CD14-positive monocyte (primary cell): ENCODE measurements at regions not wholly inside any gene's neighbourhood (a gene's known extent, or its start where the extent isn't known, plus 50 kb on each side); places are given as distances from the start of the nearest gene placed in this dataset.

Source experiments
- DNase-seq, 3 donors: peaks; one replicate each; pipeline ENCODE4 v3.0.0-alpha.2; 2011 to 2022
- H2AFZ ChIP-seq: 2 replicates; pipeline ENCODE4 v1.6.0; 2012; ENCODE audit warnings: mild to moderate bottlenecking, low read depth, low read length, inconsistent platforms; ENCODE audit not compliant: insufficient read depth, poor library complexity, severe bottlenecking
- H3K27ac ChIP-seq, 2 donors: 1 replicate in 1 of 2; 2 replicates in 1 of 2; pipeline ENCODE4 v1.5.1; 2012 to 2013; ENCODE audit warnings: low read length in 2 of 2, control low read depth in 1 of 2, inconsistent platforms in 1 of 2, low read depth in 1 of 2, mild to moderate bottlenecking in 1 of 2
- H3K27me3 ChIP-seq, 2 donors: one replicate each; pipeline versions ENCODE4 v1.6.0 to v1.6.1; 2011 to 2013; ENCODE audit warnings: low read length in 2 of 2; ENCODE audit not compliant: control insufficient read depth in 2 of 2, insufficient read depth in 2 of 2
- H3K36me3 ChIP-seq, 2 donors: replicated peaks in 1 of 2; 1 replicate in 1 of 2; 2 replicates in 1 of 2; pipeline versions ENCODE4 v1.5.1 to v1.6.1; 2012 to 2013; ENCODE audit warnings: low read length in 2 of 2, control low read depth in 1 of 2, inconsistent platforms in 1 of 2, mild to moderate bottlenecking in 1 of 2; ENCODE audit not compliant: insufficient read depth in 2 of 2, control insufficient read depth in 1 of 2
- H3K4me1 ChIP-seq, 2 donors: 1 replicate in 1 of 2; 2 replicates in 1 of 2; pipeline versions ENCODE4 v1.5.1 to v1.6.1; 2012 to 2013; ENCODE audit warnings: low read length in 2 of 2, control low read depth in 1 of 2, inconsistent platforms in 1 of 2, mild to moderate bottlenecking in 1 of 2, moderate library complexity in 1 of 2; ENCODE audit not compliant: insufficient read depth in 2 of 2, control insufficient read depth in 1 of 2
- H3K4me2 ChIP-seq: replicated peaks from 2 replicates; pipeline ENCODE3; 2012; ENCODE audit warnings: low read length, moderate library complexity, mild to moderate bottlenecking; ENCODE audit not compliant: poor library complexity, severe bottlenecking; ENCODE audit errors: extremely low read depth
- H3K4me3 ChIP-seq, 3 experiments: fragments of 200-600 bp in 1 of 3; sonication (generic) in 1 of 3; replicated peaks in 1 of 3; 1 replicate in 2 of 3; 2 replicates in 1 of 3; pipeline ENCODE4 v1.5.1; 2011 to 2013; ENCODE audit warnings: low read length in 3 of 3, mild to moderate bottlenecking in 3 of 3, control low read depth in 2 of 3, low read depth in 2 of 3, inconsistent platforms in 1 of 3, moderate library complexity in 1 of 3
- H3K79me2 ChIP-seq: 2 replicates; pipeline ENCODE4 v1.6.0; 2012; ENCODE audit warnings: mild to moderate bottlenecking, control low read depth, inconsistent platforms, low read length, moderate library complexity; ENCODE audit not compliant: insufficient read depth
- H3K9ac ChIP-seq: 2 replicates; pipeline ENCODE4 v1.6.0; 2017; ENCODE audit warnings: low read length, mild to moderate bottlenecking; ENCODE audit not compliant: insufficient read depth, poor library complexity, severe bottlenecking
- H3K9me3 ChIP-seq, 2 donors: replicated peaks in 1 of 2; 1 replicate in 1 of 2; 2 replicates in 1 of 2; pipeline versions ENCODE4 v1.5.1 to v1.6.1; 2012 to 2013; ENCODE audit warnings: low read length in 2 of 2, control low read depth in 1 of 2; ENCODE audit not compliant: control insufficient read depth in 1 of 2, insufficient read depth in 1 of 2
- H4K20me1 ChIP-seq: 2 replicates; pipeline ENCODE4 v1.6.0; 2012; ENCODE audit warnings: mild to moderate bottlenecking, low read length, control low read depth, moderate library complexity; ENCODE audit not compliant: insufficient read depth
- H3K27ac Mint-ChIP-seq, 7 donors: one replicate each; pipeline ENCODE4 v1.8.0; 2020; ENCODE audit warnings: mild to moderate bottlenecking in 7 of 7, mixed read lengths in 7 of 7, moderate library complexity in 6 of 7, inconsistent platforms in 2 of 7
- H3K27me3 Mint-ChIP-seq, 3 donors: one replicate each; pipeline ENCODE4 v1.8.0; 2021 to 2022; ENCODE audit warnings: low read depth in 3 of 3, mild to moderate bottlenecking in 3 of 3, mixed read lengths in 3 of 3, moderate library complexity in 3 of 3, inconsistent platforms in 1 of 3
- H3K36me3 Mint-ChIP-seq, 2 donors: one replicate each; pipeline ENCODE4 v1.8.0; 2020; ENCODE audit warnings: mixed read lengths in 2 of 2, inconsistent platforms in 1 of 2, mild to moderate bottlenecking in 1 of 2
- H3K4me1 Mint-ChIP-seq: one replicate; pipeline ENCODE4 v1.8.0; 2020; ENCODE audit warnings: mild to moderate bottlenecking, mixed read lengths
- H3K4me3 Mint-ChIP-seq, 2 donors: one replicate each; pipeline ENCODE4 v1.8.0; 2020; ENCODE audit warnings: mild to moderate bottlenecking in 2 of 2, mixed read lengths in 2 of 2, moderate library complexity in 1 of 2
- H3K9me3 Mint-ChIP-seq, 7 donors: one replicate each; pipeline ENCODE4 v1.8.0; 2020 to 2022; ENCODE audit warnings: mixed read lengths in 7 of 7, mild to moderate bottlenecking in 6 of 7, moderate library complexity in 6 of 7, inconsistent platforms in 2 of 7
- WGBS: methylation state at CpG from one replicate; pipeline ENCODE4 v1.1.5; 2013; ENCODE audit warnings: missing lambda C conversion rate; ENCODE audit not compliant: insufficient coverage; 5-methylcytosine and 5-hydroxymethylcytosine counted together
- intact Hi-C, 2 donors: fragments of 100-400 bp; cut with micrococcal nuclease; formaldehyde crosslinking; loops; one replicate each; pipeline versions ENCODE4 v1.15.0 to v1.15.1; 2023
- TF ChIP-seq, protein P1 (sequence below): fragments of 200-600 bp; IDR thresholded peaks from one replicate; pipeline ENCODE4 v1.8.0; 2022; ENCODE audit warnings: antibody characterized with exemption, mild to moderate bottlenecking

DNA sequence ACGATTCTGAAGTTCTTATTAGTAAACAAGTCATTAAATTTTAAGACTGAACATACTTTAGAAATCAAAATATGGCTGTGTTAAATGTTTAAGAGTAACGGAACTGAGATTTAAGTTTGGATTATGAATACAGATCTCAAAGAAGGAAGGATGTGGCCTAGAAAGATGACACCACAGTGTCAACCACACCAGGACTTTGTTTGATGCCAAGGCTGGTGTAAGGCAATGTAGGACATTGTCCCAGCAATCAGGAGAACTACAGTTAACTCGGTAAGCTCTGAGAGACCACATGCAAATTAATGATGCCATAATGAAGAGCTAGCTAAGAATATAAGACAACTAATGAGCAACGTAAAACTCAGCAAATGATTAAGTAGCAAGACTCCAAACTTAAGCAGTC is 932.9 kb downstream of the ADGRL2 start:
- Histone ChIP-seq H3K4me1 (no peaks in the 10 kb centered on the region), H3K27me3 (no peaks in the 10 kb centered on the region), H2AFZ (no peak overlapping the region), H3K79me2 (no peaks in the 10 kb centered on the region), H3K4me2 (no peak overlapping the region), H3K9ac (no peak overlapping the region), H3K4me3 (no peak overlapping the region), H3K27ac (no peak overlapping the region), H3K9me3 (peaks cover 0 to 18% of the 10 kb centered on the region in 2 donors), H3K36me3 (no peaks in the 10 kb centered on the region), H4K20me1 (no peaks in the 10 kb centered on the region)
- H3K4me3 Mint-ChIP-seq = no peak overlapping the region
- 100% methylated on average over 2 of the region's 4 CpGs for WGBS
- no peak for DNase-seq
- intact Hi-C loops = no loop called here
- peaks cover 2 to 17% (median 10%) of the 10 kb centered on the region in 7 donors for H3K9me3 Mint-ChIP-seq
- H3K27me3 Mint-ChIP-seq = peaks cover 0 to 4% (median 0%) of the 10 kb centered on the region in 3 donors
- TF ChIP-seq, protein P1, sequence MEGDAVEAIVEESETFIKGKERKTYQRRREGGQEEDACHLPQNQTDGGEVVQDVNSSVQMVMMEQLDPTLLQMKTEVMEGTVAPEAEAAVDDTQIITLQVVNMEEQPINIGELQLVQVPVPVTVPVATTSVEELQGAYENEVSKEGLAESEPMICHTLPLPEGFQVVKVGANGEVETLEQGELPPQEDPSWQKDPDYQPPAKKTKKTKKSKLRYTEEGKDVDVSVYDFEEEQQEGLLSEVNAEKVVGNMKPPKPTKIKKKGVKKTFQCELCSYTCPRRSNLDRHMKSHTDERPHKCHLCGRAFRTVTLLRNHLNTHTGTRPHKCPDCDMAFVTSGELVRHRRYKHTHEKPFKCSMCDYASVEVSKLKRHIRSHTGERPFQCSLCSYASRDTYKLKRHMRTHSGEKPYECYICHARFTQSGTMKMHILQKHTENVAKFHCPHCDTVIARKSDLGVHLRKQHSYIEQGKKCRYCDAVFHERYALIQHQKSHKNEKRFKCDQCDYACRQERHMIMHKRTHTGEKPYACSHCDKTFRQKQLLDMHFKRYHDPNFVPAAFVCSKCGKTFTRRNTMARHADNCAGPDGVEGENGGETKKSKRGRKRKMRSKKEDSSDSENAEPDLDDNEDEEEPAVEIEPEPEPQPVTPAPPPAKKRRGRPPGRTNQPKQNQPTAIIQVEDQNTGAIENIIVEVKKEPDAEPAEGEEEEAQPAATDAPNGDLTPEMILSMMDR = no peak
- no peak overlapping the region for H3K27ac Mint-ChIP-seq
- H3K4me1 Mint-ChIP-seq = no peaks in the 10 kb centered on the region
- no peaks in the 10 kb centered on the region for H3K36me3 Mint-ChIP-seq

DNA sequence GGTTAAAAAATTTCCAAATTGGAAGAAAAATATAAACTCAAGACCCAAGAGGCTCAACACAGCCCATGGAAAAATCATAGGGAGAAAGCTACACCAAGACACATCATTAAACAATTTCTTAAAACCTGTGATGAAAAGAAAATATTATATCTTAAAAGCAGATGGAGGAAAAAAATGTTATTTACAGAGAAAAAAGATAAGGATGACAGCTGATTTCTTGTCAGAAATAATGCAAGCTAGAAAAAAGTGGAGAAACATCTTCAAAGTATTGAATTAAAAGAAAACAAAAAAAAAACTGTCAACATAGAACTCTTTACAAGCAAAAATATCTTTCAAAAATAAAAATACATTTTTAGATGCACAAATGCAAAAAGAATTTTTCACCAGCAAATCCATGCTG is 930.5 kb downstream of the ADGRL2 start:
- peaks cover 0 to 18% of the 10 kb centered on the region in 2 donors for H3K9me3 ChIP-seq
- intact Hi-C loops = no loop called here
- TF ChIP-seq, protein P1 = no peak
- no peaks in the 10 kb centered on the region for H3K4me1 ChIP-seq
- no peaks in the 10 kb centered on the region for H4K20me1 ChIP-seq
- Mint-ChIP-seq H3K27ac (no peak overlapping the region), H3K4me3 (no peak overlapping the region), H3K9me3 (peaks cover 0 to 17% (median 10%) of the 10 kb centered on the region in 7 donors), H3K27me3 (peaks cover 0 to 2% (median 0%) of the 10 kb centered on the region in 3 donors), H3K4me1 (no peaks in the 10 kb centered on the region), H3K36me3 (no peaks in the 10 kb centered on the region)
- H3K4me2 ChIP-seq = no peak overlapping the region
- no peak overlapping the region for H2AFZ ChIP-seq
- DNase-seq = no peak
- H3K9ac ChIP-seq = no peak overlapping the region
- no peaks in the 10 kb centered on the region for H3K79me2 ChIP-seq
- H3K27ac ChIP-seq = no peak overlapping the region
- no peaks in the 10 kb centered on the region for H3K27me3 ChIP-seq
- H3K36me3 ChIP-seq = no peaks in the 10 kb centered on the region
- no peak overlapping the region for H3K4me3 ChIP-seq
